ENCODE measurements at regions not wholly inside any gene's neighbourhood (a gene's known extent, or its start where the extent isn't known, plus 50 kb on each side); places are given as distances from the start of the nearest gene placed in this dataset.

GRCh38 chr12:130073721-130074120 is 88.5 kb upstream of the FZD10 start:
- Histone ChIP-seq H3K4me2 (ENCODE audit: low read depth, low read length) (no peak overlapping the region), H3K23ac (ENCODE audit: low read depth, low read length) (no peak overlapping the region), H2BK5ac (ENCODE audit: low read depth, low read length, poor library complexity, severe bottlenecking) (no peak overlapping the region), H2BK120ac (ENCODE audit: low read depth, low read length) (no peak overlapping the region), H2AK9ac (replicated peaks; ENCODE audit: low read depth, low read length, poor library complexity) (no peak overlapping the region), H3K9ac (ENCODE audit: low read depth, low read length) (no peak overlapping the region), H4K20me1 (ENCODE audit: insufficient read depth, low read length) (no peaks in the 10 kb centered on the region), H3K18ac (ENCODE audit: low read depth, low read length) (no peak overlapping the region), H2AK5ac (ENCODE audit: low read depth, low read length) (no peak overlapping the region), H3K36me3 (ENCODE audit: control insufficient read depth, insufficient read depth, low read length) (no peaks in the 10 kb centered on the region), H2AFZ (replicated peaks; ENCODE audit: low read length, poor library complexity) (no peak overlapping the region), H3K9me1 (ENCODE audit: insufficient read depth, low read length) (no peaks in the 10 kb centered on the region), H3K14ac (replicated peaks; ENCODE audit: low read depth, low read length) (no peak overlapping the region), H3K27ac (ENCODE audit: insufficient read depth, low read length) (no peak overlapping the region), H3K4me1 (ENCODE audit: control insufficient read depth, insufficient read depth, low read length) (no peaks in the 10 kb centered on the region), H3K56ac (ENCODE audit: extremely low read depth, insufficient read depth, low read length) (no peak overlapping the region), H3K4ac (ENCODE audit: low read depth, low read length) (no peak overlapping the region), H4K5ac (ENCODE audit: low read depth, low read length) (no peak overlapping the region), H3K27me3 (ENCODE audit: control insufficient read depth, insufficient read depth, low read length) (no peaks in the 10 kb centered on the region), H3K79me1 (ENCODE audit: low read depth in 1 of 2, low read length in 2 of 2) (no peaks in the 10 kb centered on the region), H4K8ac (ENCODE audit: low read depth in 2 of 2, low read length in 2 of 2) (no peak overlapping the region), H3K4me3 (ENCODE audit: insufficient read depth, low read depth, low read length) (no peak overlapping the region), H3K9me3 (ENCODE audit: control insufficient read depth, insufficient read depth, low read length) (peaks cover 45% of the 10 kb centered on the region), H2BK15ac (ENCODE audit: low read depth, low read length) (no peak overlapping the region), H2BK20ac (ENCODE audit: low read depth, low read length) (no peak overlapping the region), H4K91ac (ENCODE audit: insufficient read depth, low read depth, low read length) (no peak overlapping the region)
- no CpG with 5 or more reads among the region's 3 CpGs for WGBS, 2 experiments (ENCODE audit: extremely low coverage in 2 of 2, insufficient read length in 1 of 2)
- DNase-seq (no peak), ATAC-seq (ENCODE audit: low read depth) (no peak)
- dilution Hi-C loops (cut with HindIII; ENCODE audit: low sequenced_read_pairs, unreplicated experiment), result no loop called here
- TF ChIP-seq POLR2A (IDR thresholded peaks at IDR 0.05; ENCODE audit: low read depth, low read length), result no peak
- no peak for TF ChIP-seq MAFK (IDR thresholded peaks at IDR 0.05; ENCODE audit: low read depth, low read length)
- TF ChIP-seq CHD1 (IDR thresholded peaks at IDR 0.05; ENCODE audit: low read depth, low read length), result no peak
- no peak for TF ChIP-seq ELK1 (IDR thresholded peaks at IDR 0.05; ENCODE audit: borderline replicate concordance, low read depth, low read length)
- TF ChIP-seq CTCF (conservative IDR thresholded peaks at IDR 0.05; ENCODE audit: low read depth, low read length), result no peak
- no peak for TF ChIP-seq SMC3 (IDR thresholded peaks at IDR 0.05; ENCODE audit: low read depth, low read length)
- no peak for TF ChIP-seq FOS (IDR thresholded peaks at IDR 0.05; ENCODE audit: low read depth, low read length)
- no peak for TF ChIP-seq NFE2L2 (IDR thresholded peaks at IDR 0.05; ENCODE audit: low read depth, low read length)
- TF ChIP-seq BHLHE40 (IDR thresholded peaks at IDR 0.05; ENCODE audit: low read depth, low read length), result no peak
- no peak for TF ChIP-seq CEBPB (IDR thresholded peaks at IDR 0.05; ENCODE audit: low read depth, low read length)
- no peak for TF ChIP-seq RCOR1 (IDR thresholded peaks at IDR 0.05; ENCODE audit: insufficient replicate concordance, low read length)
- TF ChIP-seq USF2 (IDR thresholded peaks at IDR 0.05; ENCODE audit: low read depth, low read length), result no peak
- no peak for TF ChIP-seq RAD21 (IDR thresholded peaks at IDR 0.05; ENCODE audit: low read length)
- no peak for TF ChIP-seq RFX5 (IDR thresholded peaks at IDR 0.05; ENCODE audit: low read depth, low read length)
- no peak for TF ChIP-seq MXI1 (IDR thresholded peaks at IDR 0.05; ENCODE audit: borderline replicate concordance, low read depth, low read length)
- no peak for TF ChIP-seq MAZ (IDR thresholded peaks at IDR 0.05; ENCODE audit: borderline replicate concordance, low read depth, low read length)
- intact Hi-C loops (cut with micrococcal nuclease), result no loop called here
- in situ Hi-C loops (cut with MboI; ENCODE audit: low sequenced_read_pairs), result no loop called here
- no TSS peak for BruUV-seq (replicated peaks)
- POLR2A ChIA-PET (ENCODE audit: unreplicated experiment), result no interaction called here
- CTCF ChIA-PET, result no interaction called here

All from IMR-90 (cell line).